ENCODE measurements at regions not wholly inside any gene's neighbourhood (a gene's known extent, or its start where the extent isn't known, plus 50 kb on each side); places are given as distances from the start of the nearest gene placed in this dataset.

GRCh38 chr6:133837801-133838349, 51.0 kb upstream of the TCF21 start:
- Mint-ChIP-seq H3K27ac (no peak overlapping the region), H3K4me1 (peaks cover 3% of the 10 kb centered on the region), H3K27me3 (peaks cover 25% of the 10 kb centered on the region), H3K36me3 (no peaks in the 10 kb centered on the region), H3K4me3 (peak overlapping the region; percentile 78), H3K9me3 (no peaks in the 10 kb centered on the region)
- ATAC-seq (ENCODE audit: low read depth) (peak; percentile 93), DNase-seq (peak; percentile 76)
- POLR2A ChIA-PET = no interaction called here
